NCI-H2081 (cell line): ENCODE measurements at regions not wholly inside any gene's neighbourhood (a gene's known extent, or its start where the extent isn't known, plus 50 kb on each side); places are given as distances from the start of the nearest gene placed in this dataset.
"Not testable (repeated sequence)": the region's sequence is repeated elsewhere in the genome, so short reads cannot be mapped to it uniquely, and the experiment has no call there.

Experiments used
- DNase-seq, 2 experiments: peaks; one replicate each; lab custom pipeline; 2025; lab: John Stamatoyannopoulos, UW

DNA sequence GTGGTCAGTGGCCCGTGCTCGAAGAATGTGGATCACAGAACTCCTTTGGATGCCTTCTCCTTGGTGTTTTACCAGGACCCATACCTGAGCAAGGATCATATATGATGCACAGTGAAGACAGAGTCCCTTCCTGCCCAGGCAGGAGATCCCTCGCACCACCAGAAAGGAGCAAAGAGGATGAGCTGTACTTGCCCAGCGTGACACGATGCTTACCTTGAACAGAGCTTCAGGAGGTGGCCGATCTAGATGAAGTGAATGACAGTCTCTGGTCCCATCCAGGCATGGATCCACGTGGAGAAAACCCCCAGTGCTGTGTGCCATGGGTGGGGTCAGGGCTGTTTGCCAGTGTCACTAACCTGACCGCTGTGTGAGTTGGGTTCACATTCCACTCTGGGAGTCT lies 455.4 kb downstream of the GADD45G start:
- no peak for DNase-seq

DNA sequence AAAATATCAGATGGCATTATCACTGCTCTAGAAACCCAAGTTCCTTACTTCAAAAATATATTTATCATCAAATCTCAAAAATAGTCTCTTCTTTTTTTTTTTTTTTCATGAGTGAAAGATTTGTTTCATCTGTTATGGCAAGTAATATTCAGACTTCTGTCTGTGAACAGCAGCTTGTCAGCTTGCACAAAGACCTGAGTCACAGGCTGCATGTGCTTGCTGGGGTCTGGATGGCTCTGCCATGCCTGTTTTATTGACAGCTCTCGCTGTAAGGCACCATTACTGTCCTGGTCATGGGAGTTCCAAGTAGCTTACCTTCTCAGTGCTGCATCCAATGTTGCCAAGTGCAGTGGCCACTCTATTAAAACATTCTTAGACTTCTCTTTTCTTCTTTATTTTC lies 456.4 kb downstream of the GADD45G start:
- no peak for DNase-seq

DNA sequence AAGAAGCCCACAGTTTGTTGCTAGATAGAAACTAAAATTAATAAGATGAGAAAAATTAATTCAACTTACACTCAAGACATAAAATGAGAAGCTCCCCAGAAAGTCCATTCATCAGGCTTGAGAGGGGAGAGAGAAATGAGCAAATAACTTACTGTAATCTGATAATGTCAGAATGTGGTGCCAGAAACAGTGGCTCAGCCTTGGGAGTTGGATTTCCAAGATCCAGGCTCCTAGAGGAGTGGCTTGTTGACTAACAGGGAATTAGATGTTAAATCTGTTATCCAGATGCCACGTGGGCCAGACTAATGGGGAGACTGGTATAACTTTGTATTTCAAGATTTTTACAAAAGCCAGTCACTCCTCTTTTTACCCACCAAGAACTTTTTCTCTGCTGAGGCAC lies 458.2 kb downstream of the GADD45G start:
- no peak for DNase-seq

DNA sequence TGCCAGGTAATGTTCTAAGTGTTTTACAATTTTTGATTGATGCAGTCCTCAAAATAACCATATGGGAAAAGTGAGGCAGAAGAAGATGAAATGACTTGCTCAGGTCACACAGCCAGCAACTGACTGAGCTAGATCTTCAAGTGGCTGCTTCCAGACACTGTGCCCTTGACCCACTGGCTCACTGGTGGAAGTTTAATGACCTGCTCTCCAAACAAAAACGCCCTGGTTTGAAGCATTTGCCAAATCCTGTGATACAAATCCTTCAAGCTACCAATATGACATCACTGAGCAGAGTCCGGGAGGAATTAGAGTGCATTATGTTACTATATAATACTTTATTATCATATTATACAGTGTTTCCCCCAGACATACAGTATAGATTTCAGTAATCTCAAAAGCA lies 459.4 kb downstream of the GADD45G start:
- DNase-seq: no peak

DNA sequence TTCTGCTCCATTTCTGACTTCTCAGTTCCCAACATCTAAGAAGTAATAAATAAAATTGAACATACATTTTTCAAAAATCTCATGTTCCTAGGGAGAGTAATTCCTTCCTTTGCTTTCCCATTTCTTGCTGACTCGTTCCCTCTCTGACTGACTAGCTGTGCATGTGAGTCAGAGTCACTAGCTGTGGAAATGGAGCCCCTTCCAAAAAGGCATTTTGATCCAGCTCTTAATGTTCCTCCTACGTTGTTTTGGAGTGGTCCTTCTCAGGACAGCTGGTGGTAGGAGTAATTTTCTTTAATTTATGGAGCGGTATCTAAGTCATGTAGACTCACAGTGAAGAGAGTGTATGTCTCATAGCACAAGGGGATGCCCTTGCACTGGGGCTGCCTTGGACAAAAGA lies 460.2 kb downstream of the GADD45G start:
- no peak for DNase-seq

DNA sequence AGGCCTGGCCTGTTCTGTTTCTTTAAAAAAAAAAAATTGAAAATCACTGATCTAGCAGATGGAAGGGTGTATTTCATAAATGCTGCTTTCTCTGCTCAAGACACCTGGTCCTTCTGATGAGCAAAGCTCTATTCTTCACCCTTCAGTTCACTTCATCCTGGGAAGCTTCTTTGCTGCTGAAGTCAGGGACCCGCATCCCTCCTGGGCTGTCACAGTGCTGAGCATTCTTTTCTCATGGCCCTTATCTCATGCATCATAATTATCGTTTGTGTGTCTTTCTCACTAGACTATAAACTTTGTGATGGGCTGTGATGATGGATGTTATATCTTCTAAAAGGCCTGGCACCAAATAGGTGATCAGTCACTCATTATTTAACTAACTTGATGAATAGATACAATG lies 461.0 kb downstream of the GADD45G start:
- no peak for DNase-seq

DNA sequence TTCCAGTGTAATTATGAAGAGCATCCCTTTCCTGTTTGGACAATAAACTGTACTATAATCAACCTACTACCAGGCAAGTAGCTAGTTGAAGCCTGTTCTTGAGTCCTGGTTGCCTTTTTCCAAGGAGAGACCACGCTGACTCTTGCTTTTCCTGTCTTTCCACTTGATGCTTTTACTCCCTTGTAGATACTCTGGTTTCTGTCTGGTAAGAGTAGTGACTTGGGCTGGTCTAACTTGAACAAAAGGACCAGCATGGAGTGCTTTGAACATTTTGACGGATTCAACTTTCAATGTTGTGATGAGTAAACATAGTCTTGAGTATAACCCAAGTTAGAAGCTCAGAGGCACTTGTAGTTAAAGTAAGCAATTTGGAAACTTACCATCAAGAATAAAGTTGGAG lies 464.3 kb downstream of the GADD45G start:
- DNase-seq: no peak

DNA sequence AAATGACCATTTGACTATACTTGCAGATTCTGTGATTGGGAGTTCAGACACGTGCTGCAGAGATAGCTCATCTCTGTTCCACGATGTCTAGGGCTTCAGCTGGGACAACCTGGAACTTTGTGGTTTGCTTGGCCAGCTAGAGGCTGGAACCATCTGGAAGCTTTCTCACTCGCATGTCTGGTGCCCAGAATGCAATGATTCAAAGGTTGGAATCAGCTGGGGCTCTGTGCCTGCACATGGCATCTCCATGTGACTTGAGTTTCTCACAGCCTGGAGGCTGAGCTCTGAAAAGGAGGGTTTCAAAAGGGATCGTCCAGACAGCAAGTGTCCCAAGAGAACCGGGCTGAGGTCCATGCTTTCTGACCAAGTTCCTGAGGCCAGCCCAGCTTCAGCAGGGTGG lies 465.2 kb downstream of the GADD45G start:
- DNase-seq: no peak

DNA sequence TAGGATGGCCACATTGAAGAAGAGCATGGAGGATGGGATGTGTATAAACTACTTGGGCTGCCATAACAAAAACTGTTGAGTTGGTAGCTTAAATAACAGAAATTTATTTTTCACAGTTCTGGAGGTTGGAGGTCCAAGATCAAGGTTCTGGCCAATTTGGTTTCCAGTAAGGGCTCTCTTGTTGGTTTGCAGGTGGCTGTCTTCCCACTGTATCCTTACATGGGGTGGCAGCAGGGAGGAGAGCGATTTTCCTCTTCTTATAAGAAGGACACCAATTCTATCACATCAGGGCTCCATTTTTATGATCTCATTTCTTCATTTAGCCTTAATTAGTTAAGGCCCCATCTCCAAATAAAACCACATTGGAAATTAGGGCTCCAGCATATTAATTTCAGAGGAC lies 465.7 kb downstream of the GADD45G start:
- no peak for DNase-seq

DNA sequence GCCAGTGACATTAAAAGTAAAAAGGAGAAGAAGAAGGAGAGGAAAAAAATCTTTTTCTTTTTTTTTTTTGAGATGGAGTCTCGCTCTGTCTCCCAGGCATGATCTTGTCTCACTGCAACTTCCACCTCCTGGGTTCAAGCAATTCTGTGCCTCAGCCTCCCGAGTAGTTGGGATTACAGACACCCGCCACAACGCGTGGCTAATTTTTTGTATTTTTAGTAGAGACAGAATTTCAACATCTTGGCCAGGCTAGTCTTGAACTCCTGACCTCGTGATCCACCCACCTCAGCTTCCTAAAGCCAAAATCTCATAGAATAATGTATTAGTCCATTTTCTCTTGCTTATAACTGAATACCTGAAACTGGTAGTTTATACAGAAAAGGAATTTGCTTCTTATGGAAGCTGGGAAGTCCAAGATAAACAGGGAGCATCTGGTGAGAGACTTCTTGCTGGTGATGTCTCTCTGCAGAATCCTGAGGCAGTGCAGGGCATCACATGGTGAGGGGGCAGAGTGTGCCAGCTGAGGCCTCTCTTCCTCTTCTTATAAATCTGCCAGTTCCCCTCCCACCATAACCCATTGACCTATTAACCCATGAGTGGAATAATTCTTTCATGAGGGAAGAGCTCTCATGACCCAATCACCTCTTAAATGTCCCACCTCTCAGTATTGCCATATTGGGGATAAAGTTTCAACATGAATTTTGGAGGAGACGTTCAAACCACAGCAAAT lies 466.3 kb downstream of the GADD45G start:
- DNase-seq: no peak

DNA sequence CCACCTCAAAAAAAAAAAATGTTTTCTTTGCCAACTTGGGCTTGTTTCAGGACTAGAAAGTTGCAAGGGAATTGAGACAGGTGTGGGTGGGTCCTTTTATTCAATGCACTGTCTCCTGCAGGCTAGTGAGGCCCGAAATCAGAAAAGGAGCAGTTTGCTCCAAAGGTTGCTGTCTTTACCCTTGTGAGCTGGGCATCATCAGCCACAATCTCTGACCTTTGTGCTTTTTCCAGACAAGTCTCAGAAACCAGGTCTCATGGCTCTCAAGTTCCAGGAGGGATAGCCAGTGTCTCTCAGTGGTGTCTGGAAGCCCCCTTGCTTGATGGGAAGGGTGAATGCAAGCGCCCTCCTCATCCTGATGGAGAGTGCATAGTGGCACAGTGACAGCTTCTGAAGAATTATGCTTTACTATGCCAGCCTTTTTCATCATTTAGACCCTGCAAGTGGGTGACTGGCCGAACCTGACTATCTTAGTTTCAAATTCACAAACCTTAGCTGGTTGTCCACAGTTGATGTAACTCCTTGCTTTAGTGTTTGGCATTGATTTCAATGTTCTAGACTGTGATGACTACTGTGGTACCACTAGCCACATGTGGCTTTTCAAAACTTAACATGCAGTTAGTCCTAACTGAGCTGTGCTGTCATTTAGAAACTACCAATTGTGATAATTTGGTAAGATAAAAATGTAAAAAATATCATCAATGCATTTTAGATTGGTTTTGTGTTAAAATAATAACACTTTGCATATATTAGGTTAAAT lies 468.6 kb downstream of the GADD45G start:
- DNase-seq: no peak

DNA sequence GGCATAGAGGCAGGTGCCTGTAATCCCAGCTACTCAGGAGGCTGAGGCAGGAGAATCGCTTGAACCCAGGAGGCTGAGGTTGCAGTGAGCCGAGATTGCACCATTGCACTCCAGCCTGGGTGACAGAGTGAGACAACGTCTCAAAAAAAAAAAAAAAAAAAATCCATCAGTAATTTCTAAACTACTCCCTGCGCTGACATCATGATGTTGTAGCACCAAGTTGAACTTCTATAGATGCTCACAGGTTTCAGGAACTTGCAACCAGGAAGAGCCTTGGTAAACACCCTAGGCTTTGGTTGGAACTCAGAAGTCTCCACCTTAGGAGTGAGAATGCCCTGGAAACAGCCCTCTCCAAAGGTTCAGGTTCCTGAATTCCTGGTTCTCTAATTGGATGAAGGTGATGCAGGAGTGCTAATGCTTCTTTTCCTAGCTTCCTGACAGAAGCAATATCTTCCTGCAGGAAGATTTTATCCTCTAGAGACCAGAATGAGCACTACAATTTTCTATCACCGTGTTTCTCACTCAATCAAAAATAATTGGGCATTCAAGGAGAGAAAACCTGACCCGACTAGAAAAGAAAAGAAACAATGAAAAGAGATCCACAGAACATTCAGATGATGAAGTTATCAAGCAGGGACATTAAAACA lies 469.6 kb downstream of the GADD45G start:
- DNase-seq: no peak

DNA sequence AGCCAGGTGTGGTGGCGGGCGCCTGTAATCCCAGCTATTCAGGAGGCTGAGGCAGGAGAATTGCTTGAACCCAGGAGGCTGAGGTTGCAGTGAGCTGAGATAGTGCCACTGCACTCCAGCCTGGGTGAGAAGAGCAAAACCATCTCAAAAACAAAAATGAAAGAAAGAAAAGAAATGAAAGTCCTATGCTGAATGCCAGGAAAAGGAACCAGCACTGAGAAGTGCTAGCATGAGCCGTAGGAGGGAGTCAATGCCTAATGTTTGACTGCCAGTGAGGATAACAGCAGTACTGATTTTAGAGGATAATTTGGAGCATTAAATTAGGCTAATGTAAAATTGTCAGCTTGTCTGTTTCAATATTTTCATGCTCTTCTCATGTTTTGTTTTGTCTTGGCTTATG lies 472.8 kb downstream of the GADD45G start:
- not testable (repeated sequence) for DNase-seq

DNA sequence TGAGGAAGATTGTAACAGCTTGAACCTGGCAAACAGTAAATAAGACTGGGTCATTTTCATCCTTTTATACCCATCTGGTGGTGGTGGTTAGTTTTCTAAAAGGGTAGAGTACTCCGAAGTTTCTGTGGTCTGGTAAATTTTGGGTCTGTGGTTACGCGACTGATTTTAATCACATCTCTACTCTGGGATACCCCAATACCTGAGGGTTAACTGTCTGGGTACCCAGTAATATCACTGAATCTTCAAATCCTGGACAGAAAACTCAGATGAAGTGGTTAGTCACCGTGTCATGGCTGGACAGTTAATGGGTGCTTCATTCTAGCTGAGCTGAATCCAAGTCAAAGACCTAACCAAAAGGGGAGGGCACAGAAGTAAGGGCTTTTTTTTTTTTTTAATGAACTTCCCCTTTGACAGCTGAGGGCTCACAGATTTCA lies 474.2 kb downstream of the GADD45G start:
- DNase-seq: no peak

DNA sequence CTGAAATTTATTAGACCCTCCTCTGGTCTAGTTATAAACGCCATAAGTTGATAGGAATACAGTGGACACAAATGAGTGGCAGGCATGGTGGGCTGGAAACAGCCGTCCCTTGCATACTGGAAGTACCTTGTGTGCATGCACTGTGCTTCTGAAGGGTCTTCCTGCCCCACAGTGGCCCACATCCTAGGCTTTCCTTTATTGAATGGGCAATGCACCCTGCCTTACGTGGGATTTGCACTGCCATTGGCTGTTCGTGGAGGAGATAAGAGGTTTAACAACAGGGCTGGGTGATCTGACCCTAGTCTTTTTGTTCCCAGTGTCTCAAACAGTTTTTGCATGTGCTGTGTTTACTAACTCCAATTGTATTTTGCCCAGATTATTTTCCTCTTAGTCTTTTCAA lies 480.8 kb downstream of the GADD45G start:
- DNase-seq: no peak

DNA sequence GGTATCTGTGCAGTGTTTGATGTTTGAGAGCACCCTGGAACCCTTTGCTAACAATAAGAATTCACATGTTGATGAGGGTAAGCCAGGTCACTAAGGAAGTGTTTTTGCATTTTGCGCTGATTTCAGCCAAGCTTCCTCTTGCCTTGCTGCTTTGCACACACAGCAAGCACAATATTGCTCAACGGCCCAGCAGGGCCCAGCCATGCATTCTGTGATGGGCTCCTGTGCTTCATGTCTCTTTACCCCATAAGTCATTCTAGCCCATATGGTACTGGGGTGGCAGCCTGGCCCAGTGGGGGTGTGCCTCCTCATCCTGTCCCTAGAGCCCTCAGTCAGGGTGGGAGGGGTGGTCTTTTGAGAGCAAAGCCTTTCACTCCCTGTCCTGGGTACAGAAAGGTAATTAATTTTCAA lies 481.3 kb downstream of the GADD45G start:
- no peak for DNase-seq

DNA sequence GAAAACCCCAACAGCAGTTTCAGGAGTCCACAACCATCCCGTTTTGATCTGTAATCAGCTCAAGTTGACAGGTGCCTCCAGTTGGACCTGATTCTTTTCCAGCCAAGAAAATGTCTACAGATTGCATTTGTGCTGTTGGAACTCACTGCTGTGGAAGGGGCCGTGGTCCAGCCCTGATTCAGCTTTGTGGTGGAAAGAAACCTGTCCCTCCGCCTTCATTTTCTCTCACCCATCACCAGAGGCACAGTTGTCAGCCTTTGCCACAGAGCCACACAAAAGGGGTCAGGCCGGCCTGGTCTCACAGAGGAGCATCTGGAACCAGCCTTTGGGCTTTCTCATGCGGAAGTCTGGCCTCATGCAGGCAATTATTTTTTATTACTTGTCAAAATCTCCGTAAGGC lies 483.6 kb downstream of the GADD45G start:
- no peak for DNase-seq

DNA sequence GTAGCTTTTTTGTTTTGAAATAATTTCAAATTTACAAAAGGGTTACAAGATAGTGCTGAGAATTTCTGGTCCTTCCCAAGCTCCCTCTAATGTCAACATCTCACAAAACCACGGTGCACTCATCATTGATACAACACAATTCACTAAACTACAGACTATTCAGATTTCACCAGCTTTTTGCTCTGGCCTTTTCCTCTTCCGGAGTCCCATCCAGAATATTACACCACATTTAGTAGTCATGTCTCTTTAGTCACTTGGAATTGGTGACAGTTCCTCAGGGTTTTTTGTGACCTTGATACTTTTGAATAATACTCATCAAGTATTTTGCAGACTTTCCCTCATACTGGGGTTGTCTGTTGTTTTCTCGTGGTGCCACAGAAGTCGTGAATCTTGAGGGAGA lies 484.0 kb downstream of the GADD45G start:
- DNase-seq: no peak

DNA sequence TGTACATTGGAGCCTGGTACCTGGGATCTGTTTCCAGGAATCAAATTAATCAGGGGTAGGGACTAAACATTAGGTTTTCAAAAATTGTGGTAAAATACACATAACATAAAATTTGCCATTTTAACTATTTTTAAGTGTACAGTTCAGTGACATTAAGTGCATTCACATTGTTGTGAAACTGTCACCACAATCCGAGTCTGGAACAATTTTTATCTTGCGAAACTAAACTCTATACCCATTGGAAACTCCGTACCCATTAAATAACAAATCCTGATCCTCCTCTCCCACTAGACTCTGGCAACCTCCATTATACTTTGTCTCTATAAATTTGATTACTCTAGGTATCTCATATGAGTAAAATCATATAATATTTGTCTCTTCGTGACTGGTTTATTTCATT lies 486.2 kb downstream of the GADD45G start:
- DNase-seq: no peak

DNA sequence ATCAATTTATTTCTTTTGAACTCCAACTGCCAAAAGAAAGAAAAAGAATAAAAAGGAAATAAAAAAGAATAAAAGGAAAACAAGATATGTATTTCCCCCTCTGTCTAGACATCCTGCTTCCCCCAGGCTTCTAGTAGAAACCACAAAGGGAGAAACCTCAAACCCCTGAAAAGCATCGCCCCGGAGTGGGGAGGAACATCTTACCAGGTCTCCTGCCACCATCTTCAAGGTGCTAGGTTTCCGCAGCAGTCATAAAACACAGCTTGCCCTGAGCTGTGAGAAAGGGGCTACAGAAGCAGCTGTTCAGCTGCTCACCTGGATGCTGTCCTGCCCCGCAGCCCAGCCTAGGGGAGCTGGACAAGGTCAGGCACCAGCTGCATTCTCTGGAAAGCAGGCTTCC lies 487.7 kb downstream of the GADD45G start:
- DNase-seq: no peak

DNA sequence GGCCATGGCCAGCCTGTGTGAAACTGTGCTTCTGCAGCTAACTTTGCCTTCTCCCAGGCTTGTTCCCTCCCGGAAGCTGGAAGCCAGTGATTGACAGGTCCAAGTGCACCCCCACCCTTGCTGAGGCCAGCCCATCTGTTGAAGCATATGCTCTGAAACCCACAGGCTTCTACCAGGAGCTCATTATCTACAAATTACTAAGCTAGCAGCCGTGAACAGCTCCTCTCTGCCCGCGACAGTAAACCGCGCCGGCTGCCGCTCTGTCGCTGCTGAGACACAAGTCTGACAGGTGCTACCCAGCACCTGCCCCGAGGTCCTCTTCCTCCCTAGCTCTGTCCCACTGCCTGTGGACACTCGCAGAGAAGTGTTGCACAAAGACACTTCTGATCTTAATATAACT lies 490.9 kb downstream of the GADD45G start:
- peak; percentile 76 to 93 for DNase-seq

DNA sequence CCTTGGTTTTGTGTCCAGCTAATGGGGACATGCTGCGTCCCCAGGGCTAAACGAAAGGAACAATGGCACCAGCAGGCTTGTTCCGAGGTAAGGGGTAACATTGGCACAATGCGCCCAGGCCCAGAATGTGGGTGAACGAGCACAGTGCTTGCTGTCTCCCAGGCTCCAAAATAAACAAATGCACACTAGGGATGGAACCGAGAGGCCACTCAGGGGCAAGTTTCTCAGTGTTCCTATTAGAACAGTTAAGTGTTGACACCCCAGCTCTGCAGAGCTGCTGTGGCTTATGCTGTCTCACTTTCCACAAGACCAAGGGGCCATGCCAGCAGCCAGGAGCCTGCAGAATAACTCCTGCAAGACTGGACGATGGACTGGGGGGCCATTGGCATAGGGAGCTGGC lies 492.4 kb downstream of the GADD45G start:
- DNase-seq: no peak

DNA sequence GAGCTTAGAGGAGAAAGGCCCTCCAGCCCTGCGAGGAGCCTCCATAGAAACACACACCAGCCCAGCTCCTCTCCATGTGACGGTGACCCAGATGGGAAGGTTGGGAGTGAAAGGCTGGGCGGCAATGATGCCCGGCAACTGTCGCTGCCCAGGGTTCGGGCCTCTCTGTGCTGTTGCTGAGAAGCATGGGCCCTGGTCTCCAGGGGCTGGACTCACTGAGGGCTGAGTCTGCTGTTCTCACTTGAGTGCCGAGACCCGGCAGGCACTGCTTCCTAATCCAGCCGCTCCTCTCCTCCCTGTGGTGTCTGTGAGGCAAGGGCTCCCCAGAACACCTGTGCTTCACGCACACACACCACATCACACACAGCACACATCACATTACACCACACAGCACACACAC lies 493.6 kb downstream of the GADD45G start:
- no peak for DNase-seq
